H1 (cell line): ENCODE measurements at regions not wholly inside any gene's neighbourhood (a gene's known extent, or its start where the extent isn't known, plus 50 kb on each side); places are given as distances from the start of the nearest gene placed in this dataset.

Experiments used
- CTCF ChIA-PET: fragments of 300-600 bp; sonication (Branson Sonifier 250); formaldehyde crosslinking; loops from one replicate; lab custom pipeline; 2021; ENCODE audit not compliant: partially characterized antibody; lab: Charles Lee
- POLR2A ChIA-PET: fragments of 300-600 bp; sonication (Branson Sonifier 250); formaldehyde crosslinking; loops from one replicate; lab custom pipeline; 2021; ENCODE audit warnings: inconsistent platforms; ENCODE audit not compliant: partially characterized antibody; lab: Charles Lee
- DNase-seq, 2 experiments: peaks; one replicate each; pipeline versions ENCODE4 v3.0.0 to v3.0.0-alpha.2; 2010 to 2022; ENCODE audit warnings: low spot score in 2 of 2, low read depth in 1 of 2, mixed read lengths in 1 of 2
- FAIRE-seq: peaks from 2 replicates; lab custom pipeline; 2011; peaks lifted over from hg19 to GRCh38; lab: Jason Lieb, UNC
- H2AFZ ChIP-seq: 2 replicates; pipeline ENCODE4 v1.8.1; 2012; ENCODE audit warnings: low read length, inconsistent platforms
- H2AK5ac ChIP-seq: 2 replicates; pipeline ENCODE4 v1.6.1; 2013; ENCODE audit warnings: low read depth, low read length
- H2BK120ac ChIP-seq: replicated peaks from 2 replicates; pipeline ENCODE3; 2013; ENCODE audit warnings: low read depth, low read length, inconsistent platforms
- H2BK12ac ChIP-seq: 2 replicates; pipeline ENCODE4 v1.6.1; 2013; ENCODE audit warnings: low read depth, low read length
- H2BK15ac ChIP-seq: 2 replicates; pipeline ENCODE4 v1.6.1; 2013; ENCODE audit warnings: low read length
- H2BK20ac ChIP-seq: 2 replicates; pipeline ENCODE4 v1.6.1; 2013; ENCODE audit warnings: low read length
- H2BK5ac ChIP-seq: 2 replicates; pipeline ENCODE4 v1.6.1; 2013; ENCODE audit warnings: low read depth, low read length
- H3K14ac ChIP-seq: 2 replicates; pipeline ENCODE4 v1.6.1; 2013; ENCODE audit warnings: inconsistent platforms; ENCODE audit not compliant: insufficient read length
- H3K18ac ChIP-seq: 2 replicates; pipeline ENCODE4 v1.6.1; 2013; ENCODE audit warnings: low read length; ENCODE audit errors: extremely low read depth
- H3K23ac ChIP-seq: 2 replicates; pipeline ENCODE4 v1.6.1; 2013; ENCODE audit warnings: inconsistent platforms; ENCODE audit not compliant: insufficient read length
- H3K23me2 ChIP-seq: 2 replicates; pipeline ENCODE4 v1.6.1; 2013; ENCODE audit warnings: low read depth, low read length
- H3K27ac ChIP-seq: 2 replicates; pipeline ENCODE4 v1.6.1; 2011; ENCODE audit warnings: low read depth, low read length, inconsistent platforms
- H3K27me3 ChIP-seq, 4 experiments: replicated peaks in 1 of 4; 1 replicate in 1 of 4; 2 replicates in 3 of 4; pipeline versions ENCODE4 v1.6.1 to v1.8.1; 2011 to 2013; ENCODE audit warnings: low read length in 3 of 4, mild to moderate bottlenecking in 3 of 4, inconsistent platforms in 2 of 4, mixed read lengths in 2 of 4, moderate library complexity in 1 of 4; ENCODE audit not compliant: control insufficient read depth in 3 of 4, insufficient read depth in 3 of 4; ENCODE audit errors: extremely low read depth in 1 of 4
- H3K36me3 ChIP-seq, 4 experiments: 2 replicates each; pipeline versions ENCODE4 v1.6.1 to v1.8.1; 2011 to 2013; ENCODE audit warnings: mild to moderate bottlenecking in 4 of 4, low read length in 3 of 4, moderate library complexity in 2 of 4, control low read depth in 1 of 4, inconsistent platforms in 1 of 4; ENCODE audit not compliant: insufficient read depth in 4 of 4, control insufficient read depth in 2 of 4
- H3K4ac ChIP-seq: replicated peaks from 2 replicates; pipeline ENCODE3; 2013; ENCODE audit warnings: low read length, low read depth, mixed read lengths, inconsistent platforms; ENCODE audit not compliant: insufficient read length
- H3K4me1 ChIP-seq, 4 experiments: replicated peaks in 1 of 4; 1 replicate in 1 of 4; 2 replicates in 3 of 4; pipeline versions ENCODE4 v1.6.1 to v1.8.1; 2011 to 2013; ENCODE audit warnings: low read length in 3 of 4, inconsistent platforms in 2 of 4, mixed read lengths in 1 of 4; ENCODE audit not compliant: insufficient read depth in 4 of 4, control insufficient read depth in 3 of 4
- H3K4me2 ChIP-seq, 2 experiments: 2 replicates each; pipeline versions ENCODE4 v1.6.1 to v1.8.1; 2011 to 2013; ENCODE audit warnings: low read depth in 2 of 2, low read length in 2 of 2, control low read depth in 1 of 2, inconsistent platforms in 1 of 2, mild to moderate bottlenecking in 1 of 2; ENCODE audit not compliant: insufficient read depth in 1 of 2
- H3K4me3 ChIP-seq, 4 experiments: fragments of 200-600, 300-600 bp in 1 of 4; sonication (generic), shearing (Covaris generic), sonication (Bioruptor Twin) in 1 of 4; 2 replicates each; pipeline versions ENCODE4 v1.5.1 to v1.8.1; 2011 to 2016; ENCODE audit warnings: low read length in 4 of 4, low read depth in 3 of 4, control low read depth in 2 of 4, inconsistent platforms in 2 of 4, mild to moderate bottlenecking in 2 of 4, mixed read lengths in 1 of 4, moderate library complexity in 1 of 4; ENCODE audit not compliant: insufficient read depth in 2 of 4; ENCODE audit errors: extremely low read depth in 1 of 4
- H3K56ac ChIP-seq: replicated peaks from 2 replicates; pipeline ENCODE3; 2013; ENCODE audit warnings: low read depth, mild to moderate bottlenecking, mixed read lengths, low read length, inconsistent platforms; ENCODE audit not compliant: insufficient read length
- H3K79me1 ChIP-seq: 2 replicates; pipeline ENCODE4 v1.6.1; 2013; ENCODE audit warnings: low read depth, low read length, control low read depth
- H3K79me2 ChIP-seq, 2 experiments: 2 replicates each; pipeline versions ENCODE4 v1.6.1 to v1.8.1; 2012 to 2013; ENCODE audit warnings: low read length in 2 of 2, mild to moderate bottlenecking in 2 of 2, inconsistent platforms in 1 of 2; ENCODE audit not compliant: insufficient read depth in 2 of 2, control insufficient read depth in 1 of 2
- H3K9ac ChIP-seq, 4 experiments: replicated peaks in 1 of 4; 1 replicate in 1 of 4; 2 replicates in 3 of 4; pipeline versions ENCODE4 v1.6.1 to v1.8.1; 2011 to 2013; ENCODE audit warnings: low read depth in 3 of 4, low read length in 3 of 4, control low read depth in 2 of 4, mild to moderate bottlenecking in 2 of 4, moderate library complexity in 2 of 4, inconsistent platforms in 1 of 4; ENCODE audit errors: extremely low read depth in 1 of 4
- H3K9me3 ChIP-seq, 2 experiments: 2 replicates each; pipeline versions ENCODE4 v1.6.1 to v1.8.1; 2012 to 2013; ENCODE audit warnings: mild to moderate bottlenecking in 2 of 2, moderate library complexity in 2 of 2, control low read depth in 1 of 2, inconsistent platforms in 1 of 2, low read depth in 1 of 2, low read length in 1 of 2, mixed read lengths in 1 of 2; ENCODE audit not compliant: insufficient read depth in 2 of 2
- H4K20me1 ChIP-seq, 2 experiments: replicated peaks in 1 of 2; 2 replicates each; pipeline versions ENCODE3 to v1.8.1; 2011 to 2013; ENCODE audit warnings: inconsistent platforms in 2 of 2, low read length in 2 of 2, mild to moderate bottlenecking in 1 of 2; ENCODE audit not compliant: insufficient read depth in 2 of 2, control insufficient read depth in 1 of 2
- H4K5ac ChIP-seq: 2 replicates; pipeline ENCODE4 v1.6.1; 2013; ENCODE audit warnings: low read length, low read depth, mixed read lengths, inconsistent platforms; ENCODE audit not compliant: insufficient read length
- H4K8ac ChIP-seq: 2 replicates; pipeline ENCODE4 v1.8.0; 2013; ENCODE audit warnings: mild to moderate bottlenecking, moderate library complexity, low read length, inconsistent platforms; ENCODE audit not compliant: insufficient read depth; ENCODE audit errors: extremely low read depth
- H4K91ac ChIP-seq: replicated peaks from 2 replicates; pipeline ENCODE3; 2013; ENCODE audit warnings: low read length, mixed read lengths, inconsistent platforms; ENCODE audit not compliant: insufficient read length
- BRCA1 ChIP-seq: IDR thresholded peaks from 2 replicates; pipeline ENCODE4 v1.6.1; 2012; ENCODE audit warnings: low read depth, low read length, improper control_type of control experiment
- EP300 ChIP-seq, 2 experiments: IDR thresholded peaks; 1 replicate in 1 of 2; 2 replicates in 1 of 2; pipeline ENCODE4 v1.6.1; 2011 to 2012; ENCODE audit warnings: low read depth in 2 of 2, low read length in 2 of 2, mild to moderate bottlenecking in 2 of 2, borderline replicate concordance in 1 of 2, inconsistent platforms in 1 of 2, moderate library complexity in 1 of 2
- HDAC2 ChIP-seq, 2 experiments: fragments of 300-600 bp in 1 of 2; sonication (generic) in 1 of 2; IDR thresholded peaks; 2 replicates each; pipeline ENCODE4 v1.6.1; 2011 to 2012; ENCODE audit warnings: low read depth in 2 of 2, low read length in 2 of 2, mild to moderate bottlenecking in 2 of 2, moderate library complexity in 2 of 2, borderline replicate concordance in 1 of 2, inconsistent platforms in 1 of 2
- JUN ChIP-seq: IDR thresholded peaks from 2 replicates; pipeline ENCODE4 v1.6.1; 2011; ENCODE audit warnings: low read depth, mild to moderate bottlenecking, improper control_type of control experiment, low read length
- KDM4A ChIP-seq: IDR thresholded peaks from one replicate; pipeline ENCODE4 v1.7.1; 2012; ENCODE audit warnings: low read depth, mild to moderate bottlenecking, moderate library complexity, low read length, inconsistent platforms; ENCODE audit not compliant: severe bottlenecking
- NRF1 ChIP-seq: IDR thresholded peaks from 2 replicates; pipeline ENCODE4 v1.6.1; 2011; ENCODE audit warnings: mild to moderate bottlenecking, low read depth, low read length, improper control_type of control experiment
- PHF8 ChIP-seq: fragments of 200-600 bp; sonication (generic); conservative IDR thresholded peaks from 2 replicates; pipeline ENCODE4 v1.7.1; 2012; ENCODE audit warnings: low read depth, mild to moderate bottlenecking, inconsistent platforms, low read length, moderate library complexity
- RBBP5 ChIP-seq: IDR thresholded peaks from 2 replicates; pipeline ENCODE4 v1.7.1; 2012; ENCODE audit warnings: low read depth, mild to moderate bottlenecking, inconsistent platforms, low read length, moderate library complexity, borderline replicate concordance
- RXRA ChIP-seq: IDR thresholded peaks from 2 replicates; pipeline ENCODE4 v1.6.1; 2011; ENCODE audit warnings: low read depth, mild to moderate bottlenecking, low read length, moderate library complexity; ENCODE audit not compliant: insufficient read depth
- SIN3A ChIP-seq, 2 experiments: IDR thresholded peaks in 1 of 2; conservative IDR thresholded peaks in 1 of 2; 2 replicates each; pipeline ENCODE4 v1.6.1; 2011 to 2012; ENCODE audit warnings: low read length in 2 of 2, improper control_type of control experiment in 1 of 2, low read depth in 1 of 2, mild to moderate bottlenecking in 1 of 2
- SIX5 ChIP-seq: IDR thresholded peaks from 2 replicates; pipeline ENCODE4 v1.6.1; 2011; ENCODE audit warnings: mild to moderate bottlenecking, low read depth, low read length
- TAF1 ChIP-seq: IDR thresholded peaks from 2 replicates; pipeline ENCODE4 v1.6.1; 2011; ENCODE audit warnings: mild to moderate bottlenecking, low read depth, low read length
- TAF7 ChIP-seq: optimal IDR thresholded peaks from 2 replicates; pipeline ENCODE3; 2011; ENCODE audit warnings: low read depth, mild to moderate bottlenecking, inconsistent platforms, low read length, moderate library complexity, borderline replicate concordance
- WGBS, 2 experiments: shearing (Covaris generic) in 1 of 2; methylation state at CpG; one replicate each; pipeline versions ENCODE4 v1.1.6 to v1.1.7; 2013 to 2015; ENCODE audit warnings: low lambda C conversion rate in 2 of 2, mixed read lengths in 2 of 2, inconsistent platforms in 1 of 2, low coverage in 1 of 2, missing lambda C conversion rate in 1 of 2; ENCODE audit not compliant: insufficient replicate concordance in 2 of 2, insufficient coverage in 1 of 2, insufficient read length in 1 of 2; ENCODE audit errors: extremely low coverage in 1 of 2, missing lambda C conversion rate in 1 of 2; 5-methylcytosine and 5-hydroxymethylcytosine counted together

- DNase-seq (no peak), FAIRE-seq (no peak)
- Histone ChIP-seq H2AK5ac (no peak overlapping the region; the same call in 1 of the 2 replicates), H4K8ac (no peak overlapping the region), H3K36me3 (no peaks in the 10 kb centered on the region), H3K4me2 (no peak overlapping the region), H3K9ac (no peak overlapping the region), H2AFZ (no peak overlapping the region), H3K4me1 (peaks cover 0 to 5% (median 3%) of the 10 kb centered on the region in 4 experiments; a peak in 3 of 7 replicates), H2BK20ac (no peak overlapping the region), H3K27ac (no peak overlapping the region), H2BK120ac (no peak overlapping the region), H3K18ac (no peak overlapping the region), H3K23me2 (no peaks in the 10 kb centered on the region), H2BK5ac (no peak overlapping the region), H2BK12ac (no peak overlapping the region), H3K56ac (no peak overlapping the region), H3K4me3 (no peak overlapping the region), H4K20me1 (no peaks in the 10 kb centered on the region), H3K4ac (no peak overlapping the region), H2BK15ac (no peak overlapping the region), H4K5ac (no peak overlapping the region), H3K14ac (no peak overlapping the region), H4K91ac (no peak overlapping the region), H3K79me1 (no peaks in the 10 kb centered on the region), H3K79me2 (no peaks in the 10 kb centered on the region), H3K9me3 (no peaks in the 10 kb centered on the region; a peak in 1 of 4 replicates), H3K27me3 (peaks cover 0 to 3% (median 0%) of the 10 kb centered on the region in 4 experiments; a peak in 1 of 7 replicates), H3K23ac (no peak overlapping the region)
- 44% methylated on average over 2 of the region's 2 CpGs; no CpG with 5 or more reads in 1 of the 2 experiments for WGBS, 2 experiments
- ChIA-PET CTCF (interaction anchor here (1.1 to 2.1 kb wide), 3 partner anchors 12 to 362 kb away, joined by 3 to 6 read pairs (median 3); no protein-coding TSS in a partner anchor), POLR2A (no interaction called here)
- TF ChIP-seq NRF1 (no peak), SIX5 (no peak), JUN (no peak), BRCA1 (no peak), HDAC2 (IDR thresholded peaks at IDR 0.05; ENCODE audit: borderline replicate concordance in 1 of 2, low read depth in 2 of 2, low read length in 2 of 2) (no peak), RBBP5 (no peak), TAF7 (no peak), EP300 (IDR thresholded peaks at IDR 0.05; ENCODE audit: borderline replicate concordance in 1 of 2, low read depth in 2 of 2, low read length in 2 of 2) (no peak), PHF8 (no peak), TAF1 (no peak), SIN3A (conservative IDR thresholded peaks at IDR 0.05 in 1 of 2, IDR thresholded peaks at IDR 0.05 in 1 of 2; ENCODE audit: low read depth in 1 of 2, low read length in 2 of 2) (no peak), KDM4A (no peak), RXRA (no peak)
These were observed 178.9 kb upstream of the ECI2 start for GRCh38 chr6:4314201-4314707.
